GM12864 (cell line): ENCODE measurements at regions not wholly inside any gene's neighbourhood (a gene's known extent, or its start where the extent isn't known, plus 50 kb on each side); places are given as distances from the start of the nearest gene placed in this dataset.

Experiments
- DNase-seq: peaks from one replicate; pipeline ENCODE4 v3.0.0-alpha.2; 2011; ENCODE audit warnings: low read depth
- H3K4me3 ChIP-seq: 2 replicates; pipeline ENCODE4 v1.5.1; 2011; ENCODE audit warnings: mild to moderate bottlenecking, low read depth, low read length, control low read depth
- TF ChIP-seq, protein P1 (sequence below): IDR thresholded peaks from 2 replicates; pipeline ENCODE4 v1.5.1; 2011; ENCODE audit warnings: low read depth, mild to moderate bottlenecking, moderate library complexity, low read length, control low read depth, inconsistent platforms; ENCODE audit errors: missing control alignments

DNA sequence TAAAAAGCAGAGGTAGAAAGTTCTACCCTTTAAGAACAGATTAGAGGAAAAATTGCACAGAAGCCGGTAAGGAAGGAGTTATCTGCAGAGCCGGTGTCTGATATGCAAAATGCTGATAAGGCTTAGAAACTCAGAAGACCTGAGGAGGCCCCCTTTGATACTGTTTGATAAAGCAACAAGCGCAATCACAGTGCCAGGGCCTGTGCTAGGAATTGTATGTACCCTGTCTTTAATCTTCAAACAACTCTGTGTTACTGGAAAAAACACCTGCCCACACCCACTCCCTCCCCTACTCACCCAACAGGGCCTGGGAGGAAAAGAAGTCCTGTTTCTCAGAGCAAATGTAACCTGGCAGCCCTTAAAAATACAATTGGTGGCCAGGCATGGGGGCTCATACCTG lies 112.7 kb upstream of the FUT8 start:
- DNase-seq = no peak
- TF ChIP-seq, protein P1, sequence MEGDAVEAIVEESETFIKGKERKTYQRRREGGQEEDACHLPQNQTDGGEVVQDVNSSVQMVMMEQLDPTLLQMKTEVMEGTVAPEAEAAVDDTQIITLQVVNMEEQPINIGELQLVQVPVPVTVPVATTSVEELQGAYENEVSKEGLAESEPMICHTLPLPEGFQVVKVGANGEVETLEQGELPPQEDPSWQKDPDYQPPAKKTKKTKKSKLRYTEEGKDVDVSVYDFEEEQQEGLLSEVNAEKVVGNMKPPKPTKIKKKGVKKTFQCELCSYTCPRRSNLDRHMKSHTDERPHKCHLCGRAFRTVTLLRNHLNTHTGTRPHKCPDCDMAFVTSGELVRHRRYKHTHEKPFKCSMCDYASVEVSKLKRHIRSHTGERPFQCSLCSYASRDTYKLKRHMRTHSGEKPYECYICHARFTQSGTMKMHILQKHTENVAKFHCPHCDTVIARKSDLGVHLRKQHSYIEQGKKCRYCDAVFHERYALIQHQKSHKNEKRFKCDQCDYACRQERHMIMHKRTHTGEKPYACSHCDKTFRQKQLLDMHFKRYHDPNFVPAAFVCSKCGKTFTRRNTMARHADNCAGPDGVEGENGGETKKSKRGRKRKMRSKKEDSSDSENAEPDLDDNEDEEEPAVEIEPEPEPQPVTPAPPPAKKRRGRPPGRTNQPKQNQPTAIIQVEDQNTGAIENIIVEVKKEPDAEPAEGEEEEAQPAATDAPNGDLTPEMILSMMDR = no peak
- H3K4me3 ChIP-seq = peak overlapping the region; percentile 32; the same call in 1 of the 2 replicates

DNA sequence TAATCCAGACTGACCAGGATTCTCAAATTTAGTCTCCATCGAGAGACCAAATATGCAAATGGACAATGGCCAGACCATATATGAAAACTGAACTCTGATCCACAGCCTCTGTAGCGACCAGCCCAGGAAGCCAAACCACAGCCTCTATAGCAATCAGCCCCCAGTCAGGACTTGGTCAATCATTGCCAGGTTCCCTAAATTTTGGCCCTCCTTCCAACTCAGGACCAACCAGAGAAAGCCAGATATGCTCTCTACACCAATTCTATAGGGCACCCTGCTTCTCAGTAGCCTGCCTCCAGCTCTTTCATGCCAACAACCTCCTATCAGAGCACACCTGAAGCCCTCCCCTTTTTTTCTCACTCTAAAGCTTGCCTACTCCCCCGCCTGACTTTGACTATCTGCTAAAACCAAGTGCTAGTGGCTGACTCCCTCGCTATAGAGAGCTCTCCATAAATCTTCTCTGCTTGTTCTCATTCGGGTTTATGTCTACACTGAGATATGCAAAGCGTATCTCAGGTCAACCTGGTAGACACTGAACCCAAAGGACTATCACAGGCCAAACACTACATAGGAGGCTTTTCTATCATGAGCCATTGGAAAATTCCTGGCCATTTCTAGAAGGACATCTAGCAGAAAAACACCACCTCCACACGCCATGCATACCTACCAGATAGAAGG lies 110.5 kb upstream of the FUT8 start:
- H3K4me3 ChIP-seq = peak overlapping the region; percentile 49
- TF ChIP-seq, protein P1 = no peak
- peak; percentile 90 for DNase-seq

DNA sequence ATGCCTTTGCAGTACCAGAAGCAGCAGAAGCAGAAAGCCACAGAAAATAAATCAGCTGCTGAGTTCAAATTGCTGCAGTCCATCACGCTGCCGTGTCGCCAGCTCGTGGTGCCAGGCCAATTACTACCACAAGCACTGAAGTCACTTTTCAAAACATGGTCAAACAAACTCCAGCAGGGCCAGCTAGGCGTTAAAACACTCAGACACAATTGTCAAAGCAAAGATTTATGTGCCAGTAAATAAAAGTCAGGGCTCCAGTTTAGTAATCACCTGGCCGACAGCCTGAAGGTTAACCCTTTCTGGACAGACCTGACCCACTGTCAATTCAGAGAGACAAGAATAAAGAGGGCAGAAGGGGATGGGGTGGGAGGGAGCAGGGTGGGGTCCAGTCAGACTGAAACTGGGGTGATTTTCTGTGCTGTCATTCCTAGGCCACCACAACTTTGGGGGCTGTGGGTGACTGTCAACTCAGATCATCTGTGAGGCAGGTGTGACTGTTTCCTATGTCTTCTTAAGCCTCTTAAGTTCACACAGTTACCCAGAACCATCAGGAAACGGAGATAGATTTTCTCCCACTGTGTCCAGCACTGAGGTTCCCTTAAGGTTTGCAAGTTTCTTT lies 109.8 kb upstream of the FUT8 start:
- H3K4me3 ChIP-seq = peak overlapping the region; percentile 49
- TF ChIP-seq, protein P1 = no peak
- peak; percentile 97 for DNase-seq

DNA sequence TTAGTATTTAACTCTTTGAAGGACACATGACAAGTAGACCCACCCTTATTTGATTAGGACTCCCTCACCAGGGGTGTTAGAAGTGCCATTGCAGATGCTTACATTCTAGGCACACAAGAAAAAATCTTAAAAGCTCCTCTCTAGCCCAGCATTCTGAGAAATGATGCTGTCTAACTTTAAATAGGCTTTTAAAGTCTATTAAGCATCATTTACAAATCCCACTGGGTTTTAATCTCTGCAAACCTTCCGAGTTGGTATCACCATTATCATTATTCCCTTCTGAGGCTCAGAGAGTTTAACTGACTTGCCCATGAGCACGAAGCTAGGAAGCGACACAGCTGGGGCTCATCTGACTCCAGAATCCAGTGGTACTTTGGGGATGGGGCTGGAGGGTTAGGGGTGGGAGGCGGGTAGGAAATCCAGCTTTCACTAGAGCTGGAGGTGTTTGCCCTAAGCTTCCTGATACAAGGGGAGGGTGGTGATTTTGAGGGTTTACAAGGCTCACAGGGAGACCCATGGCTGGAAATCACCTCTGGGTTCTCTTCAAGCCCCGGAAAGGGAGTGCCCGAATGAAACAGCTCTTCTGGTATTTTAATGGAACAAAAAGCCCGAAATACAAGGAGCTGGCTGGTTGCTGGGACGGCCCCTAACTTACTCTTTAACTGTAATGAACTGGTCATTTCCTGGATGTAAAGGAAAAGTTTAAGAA lies 109.2 kb upstream of the FUT8 start:
- TF ChIP-seq, protein P1 = no peak
- no peak for DNase-seq
- H3K4me3 ChIP-seq = peak overlapping the region; percentile 32; the same call in 1 of the 2 replicates

DNA sequence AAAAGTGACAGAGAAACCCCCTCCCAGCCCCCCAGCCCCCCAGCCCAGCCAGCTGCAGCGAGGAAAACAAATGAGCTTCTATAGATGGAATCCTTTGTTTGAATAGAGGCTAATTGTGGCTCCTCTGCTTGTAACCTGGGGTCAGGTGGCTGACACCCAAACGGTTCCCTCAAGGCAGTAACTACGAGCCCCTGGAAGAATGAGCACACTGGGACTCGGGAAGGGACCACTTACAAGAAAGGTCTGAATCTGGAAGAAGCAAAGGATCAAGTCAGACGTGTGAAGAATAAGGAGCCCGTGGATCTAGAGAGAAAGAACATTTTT lies 108.7 kb upstream of the FUT8 start:
- no peak for DNase-seq
- TF ChIP-seq, protein P1 = no peak
- H3K4me3 ChIP-seq = no peak overlapping the region; the same call in 1 of the 2 replicates

DNA sequence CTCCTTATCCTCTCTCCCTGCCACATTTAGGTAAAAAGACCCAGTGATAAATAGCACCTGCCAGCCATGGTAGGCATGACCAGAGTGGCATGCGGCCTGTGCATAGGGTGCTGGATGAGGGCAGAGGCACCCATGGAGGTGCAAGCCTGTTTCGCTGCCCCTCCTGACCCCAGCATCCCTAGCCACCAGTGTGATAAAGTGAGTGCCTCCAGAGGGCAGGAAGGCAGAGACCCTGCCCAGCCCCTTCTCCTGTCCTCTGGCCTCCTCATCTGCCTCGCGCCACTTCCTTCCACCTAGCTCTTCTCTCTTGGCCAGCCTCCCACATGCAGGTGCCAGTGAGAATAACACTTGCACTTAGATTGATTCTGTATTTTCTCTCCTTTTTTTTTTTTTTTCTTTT lies 108.3 kb upstream of the FUT8 start:
- TF ChIP-seq, protein P1 = no peak
- no peak for DNase-seq
- no peak overlapping the region; the same call in none of the 2 replicates for H3K4me3 ChIP-seq

DNA sequence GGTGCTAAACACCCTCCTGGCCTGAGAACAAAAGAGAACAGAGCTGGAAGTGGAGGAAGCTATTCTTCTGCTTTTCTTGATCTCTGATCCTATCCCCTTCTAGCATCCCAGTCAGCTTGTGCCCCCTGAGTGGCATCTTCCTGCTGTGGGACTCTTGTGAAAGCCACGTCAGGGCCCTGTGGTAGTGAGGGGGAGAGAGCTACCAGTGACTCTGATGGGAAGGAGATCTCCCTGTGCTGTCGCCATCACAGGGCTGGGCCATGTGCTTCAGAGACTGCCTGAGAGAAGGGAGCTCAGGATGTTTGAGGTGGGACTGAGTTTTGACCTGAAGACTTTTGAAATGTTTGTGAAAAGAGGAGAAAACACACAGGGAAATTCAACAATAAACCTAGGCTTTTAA lies 107.6 kb upstream of the FUT8 start:
- DNase-seq = no peak
- H3K4me3 ChIP-seq = no peak overlapping the region
- TF ChIP-seq, protein P1 = no peak
